Stomach (tissue), 4 donors: ENCODE measurements at regions not wholly inside any gene's neighbourhood (a gene's known extent, or its start where the extent isn't known, plus 50 kb on each side); places are given as distances from the start of the nearest gene placed in this dataset.

Experiments used
- CTCF ChIP-seq, 7 experiments: fragments of 450-650 bp in 4 of 7; fragments of 200-600 bp in 3 of 7; sonication (generic) in 3 of 7; IDR thresholded peaks; one replicate each; pipeline ENCODE4 v1.5.1; 2016 to 2019; ENCODE audit warnings: antibody characterized with exemption in 7 of 7, control low read depth in 2 of 7, mild to moderate bottlenecking in 1 of 7
- POLR2AphosphoS5 ChIP-seq, 3 donors: sonication (generic); formaldehyde crosslinking; IDR thresholded peaks; one replicate each; pipeline ENCODE4 v1.6.1; 2016; ENCODE audit warnings: antibody characterized with exemption in 3 of 3

- no peak for TF ChIP-seq CTCF (IDR thresholded peaks at IDR 0.05)
- no peak for TF ChIP-seq POLR2AphosphoS5 (IDR thresholded peaks at IDR 0.05)
Observed at GRCh38 chr2:234306426-234307173, 190.3 kb downstream of the ARL4C start.
